Renal cortical epithelial cell (primary cell): ENCODE measurements at regions not wholly inside any gene's neighbourhood (a gene's known extent, or its start where the extent isn't known, plus 50 kb on each side); places are given as distances from the start of the nearest gene placed in this dataset.

Source experiments
- DNase-seq: peaks from one replicate; pipeline ENCODE4 v3.0.0-alpha.2; 2011; ENCODE audit warnings: low read depth

DNA sequence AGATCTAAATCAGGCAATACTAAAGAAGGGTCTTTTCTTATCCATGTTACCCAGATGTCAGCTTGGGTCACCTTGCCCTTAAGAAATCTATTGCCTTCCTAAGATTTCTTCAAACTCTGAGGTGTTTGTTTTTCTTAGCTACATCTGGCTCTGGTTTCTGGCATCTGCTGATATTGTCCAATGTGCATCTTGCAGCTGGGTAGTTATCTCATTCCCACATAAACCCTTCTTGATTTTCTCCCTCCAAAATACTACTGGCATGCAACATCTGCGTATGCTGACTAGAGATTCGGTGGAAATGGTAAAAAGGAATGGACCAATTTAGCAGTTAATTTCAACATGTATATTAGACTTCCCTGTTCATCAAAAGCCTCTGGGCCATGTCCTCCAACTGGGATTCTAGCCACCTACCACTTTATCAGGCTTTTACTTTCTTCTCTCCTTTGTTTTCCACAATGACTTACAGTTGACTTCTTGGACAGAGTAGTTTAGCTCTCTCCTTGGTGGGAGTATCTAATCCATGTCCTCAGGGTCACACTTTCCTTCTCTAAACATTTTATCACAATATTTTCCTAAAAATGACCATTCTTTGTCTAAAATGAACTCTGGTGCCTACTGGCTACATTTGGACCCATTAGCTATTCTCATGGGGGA lies 324.8 kb upstream of the FAR2 start:
- DNase-seq, result no peak

- DNase-seq, result no peak
These were observed 324.2 kb upstream of the FAR2 start for GRCh38 chr12:28824849-28825248.

DNA sequence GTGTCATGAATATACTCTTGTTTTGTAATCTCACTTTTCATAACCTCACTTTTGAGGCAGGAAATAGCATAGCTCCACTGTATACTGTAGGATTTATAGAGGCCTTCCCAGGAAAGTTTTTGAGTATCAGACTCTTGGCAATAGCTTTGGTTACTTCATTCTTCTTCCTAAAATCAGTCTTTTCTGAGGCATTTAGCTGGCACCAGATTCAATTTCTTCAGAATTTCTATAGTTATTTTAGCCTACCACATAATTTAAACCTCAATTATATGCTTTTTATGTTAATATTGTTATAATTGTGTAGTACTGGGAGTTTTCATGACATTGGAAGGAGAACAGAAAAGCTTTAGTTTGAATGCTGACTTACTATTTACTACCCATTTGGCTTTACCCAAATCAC lies 322.3 kb upstream of the FAR2 start:
- no peak for DNase-seq

GRCh38 chr12:28827861-28828260 lies 321.2 kb upstream of the FAR2 start:
- no peak for DNase-seq

DNA sequence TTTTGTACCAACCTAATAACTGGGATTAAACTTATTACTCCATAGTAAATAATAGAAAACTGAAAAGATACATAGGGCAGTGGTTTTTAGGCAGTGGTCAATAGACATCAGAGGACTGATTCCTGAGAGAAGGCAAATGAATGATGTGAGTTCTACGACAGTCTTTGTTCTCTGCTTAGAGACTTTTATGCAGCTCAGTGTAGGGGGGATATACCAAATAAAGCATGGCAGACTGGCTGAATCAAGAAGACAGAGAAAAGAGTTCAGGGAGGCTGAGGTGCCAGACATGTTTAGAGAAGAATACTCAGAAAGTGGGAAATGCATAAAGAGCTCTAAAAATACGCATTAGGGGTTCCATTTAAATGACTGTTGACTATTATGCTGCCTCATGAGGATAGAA lies 320.8 kb upstream of the FAR2 start:
- no peak for DNase-seq

- DNase-seq, result no peak
These were observed 318.6 kb upstream of the FAR2 start for GRCh38 chr12:28830491-28830890.

- DNase-seq, result no peak
These were observed 304.4 kb upstream of the FAR2 start for GRCh38 chr12:28844718-28845117.

GRCh38 chr12:28851781-28852180 lies 297.3 kb upstream of the FAR2 start:
- no peak for DNase-seq

GRCh38 chr12:28855761-28856310 lies 293.2 kb upstream of the FAR2 start:
- DNase-seq, result no peak

GRCh38 chr12:28857369-28857768 lies 291.7 kb upstream of the FAR2 start:
- DNase-seq, result no peak

- DNase-seq, result no peak
These were observed 289.5 kb upstream of the FAR2 start for GRCh38 chr12:28859551-28859950.

DNA sequence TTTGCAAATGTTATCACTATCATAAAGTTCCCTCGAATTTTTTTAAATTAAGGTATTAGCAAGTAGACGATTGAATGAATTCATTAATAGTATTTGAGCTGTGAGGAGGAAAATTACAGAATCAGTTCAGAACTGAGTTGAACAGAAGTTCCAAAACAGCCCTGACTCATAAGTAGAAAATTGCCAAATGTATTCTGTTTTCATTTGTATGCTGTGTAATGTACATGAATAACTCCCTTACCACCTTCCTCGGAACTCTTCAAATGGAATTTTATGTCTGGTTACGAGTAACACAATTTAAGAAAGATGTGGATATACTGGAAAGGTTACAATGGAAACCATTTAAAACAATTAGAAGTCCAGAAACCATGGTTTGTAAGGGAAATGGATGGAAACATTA lies 283.3 kb upstream of the FAR2 start:
- DNase-seq, result no peak

GRCh38 chr12:28866296-28866695 lies 282.8 kb upstream of the FAR2 start:
- DNase-seq, result no peak

DNA sequence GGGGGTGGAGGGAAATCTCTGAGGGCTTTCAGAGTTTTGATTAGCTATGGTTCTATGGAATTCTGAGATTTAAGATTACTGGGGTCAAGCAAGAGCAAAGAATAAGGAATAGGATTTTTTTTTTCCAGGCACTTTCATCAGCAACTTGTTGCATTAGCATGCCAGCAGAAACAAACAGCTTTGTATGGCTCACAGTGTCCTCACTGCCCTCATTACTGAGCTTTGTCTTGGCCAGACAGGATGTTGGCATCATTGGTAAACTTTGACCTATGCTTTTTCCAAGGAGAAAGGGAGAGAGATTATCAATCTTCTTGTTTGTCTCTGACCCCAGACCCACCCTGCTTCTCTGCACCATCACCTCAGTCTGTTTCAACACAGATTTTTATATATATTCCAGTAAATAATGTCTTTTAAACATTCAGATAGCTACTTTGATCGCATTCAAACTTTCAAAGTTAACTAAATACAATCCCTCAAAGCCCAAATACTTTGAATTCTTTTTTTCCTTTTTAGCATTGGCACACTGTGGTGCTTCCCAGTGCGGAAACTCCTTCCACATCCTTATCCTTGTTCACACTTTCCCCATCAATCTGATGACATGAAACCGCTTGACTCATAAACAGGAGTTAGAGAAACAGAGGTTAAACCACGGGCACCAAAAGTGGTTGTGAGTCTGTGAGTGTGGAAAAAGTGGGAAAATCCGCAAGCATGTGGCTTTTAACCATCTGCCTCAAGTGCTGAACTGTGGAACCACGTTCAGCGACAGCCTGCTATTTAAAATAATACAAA lies 282.2 kb upstream of the FAR2 start:
- peak; percentile 6 for DNase-seq

DNA sequence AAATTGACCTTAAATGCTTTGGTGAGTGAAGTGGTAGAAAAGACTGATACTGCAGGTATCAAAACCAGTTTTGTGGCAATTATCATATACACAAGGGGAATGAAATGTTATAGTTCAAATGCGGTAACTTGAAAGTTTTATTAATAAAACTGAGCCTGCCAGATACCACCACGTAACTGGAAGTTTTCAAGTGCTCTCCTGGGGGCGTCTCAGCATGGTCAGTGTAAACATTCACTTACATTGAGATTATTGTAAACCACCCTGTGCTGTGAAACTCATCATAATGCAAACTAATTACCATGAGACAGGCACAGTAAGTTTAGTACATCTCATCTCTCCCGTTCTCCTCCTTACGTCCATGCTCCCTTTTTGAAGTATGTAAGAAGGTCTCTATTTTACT lies 280.7 kb upstream of the FAR2 start:
- no peak for DNase-seq

GRCh38 chr12:28869197-28869596 lies 279.9 kb upstream of the FAR2 start:
- DNase-seq, result peak; percentile 34

DNA sequence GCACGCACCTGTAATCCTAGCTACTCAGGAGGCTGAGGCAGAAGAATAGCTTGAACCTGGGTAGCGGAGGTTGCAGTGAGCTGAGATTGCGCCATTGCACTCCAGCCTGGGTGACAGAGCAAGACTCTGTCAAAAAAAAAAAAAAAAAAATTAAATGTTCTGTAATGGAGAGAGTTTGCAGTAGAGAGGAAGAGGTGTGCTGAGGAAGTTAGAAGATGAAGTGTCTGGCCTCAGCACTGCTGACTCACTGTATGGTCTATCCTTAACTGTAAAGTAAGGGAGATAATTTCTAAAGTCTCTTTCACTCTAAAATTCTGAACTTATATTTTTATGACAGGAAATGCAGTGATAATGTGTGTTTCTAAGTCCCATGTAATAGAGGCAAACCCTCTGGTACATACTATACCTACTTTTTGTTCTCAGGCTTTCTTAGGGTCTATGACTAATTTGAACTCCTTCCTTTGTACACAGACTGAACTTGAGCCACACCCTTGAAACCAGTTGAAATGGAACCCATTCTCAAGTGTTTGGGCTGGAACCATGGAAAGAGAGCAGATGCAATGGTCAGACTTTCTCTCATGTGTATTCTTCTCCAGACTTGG lies 278.1 kb upstream of the FAR2 start:
- no peak for DNase-seq

DNA sequence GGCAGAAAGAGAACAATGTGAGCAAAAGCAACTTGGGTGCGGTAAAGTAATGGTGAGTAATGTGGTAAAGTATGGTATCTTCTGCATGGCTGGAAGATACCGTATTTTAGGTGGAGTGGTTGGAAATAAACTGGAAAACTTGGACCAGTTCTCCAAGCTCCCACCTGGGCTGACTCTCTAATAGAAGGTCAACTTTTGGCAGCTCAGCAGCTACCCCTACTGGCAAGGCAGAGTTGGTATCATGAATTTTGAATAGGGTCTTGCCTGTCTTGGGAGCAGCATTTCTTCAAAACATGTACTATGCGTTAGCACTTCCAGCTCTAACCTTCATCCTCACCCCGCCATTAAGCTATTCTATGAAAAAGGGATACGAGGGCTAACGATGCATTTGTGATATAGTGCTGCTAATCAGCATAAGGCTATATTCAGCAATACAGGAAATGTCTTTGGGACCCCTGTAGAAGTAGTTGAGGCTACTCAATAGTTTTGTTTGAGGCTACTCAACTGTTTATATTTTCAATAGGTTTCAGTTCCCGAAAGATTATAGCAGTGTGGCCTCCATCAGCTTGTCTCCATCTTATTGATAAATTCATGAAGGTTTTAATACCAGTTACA lies 276.3 kb upstream of the FAR2 start:
- DNase-seq, result peak; percentile 40

GRCh38 chr12:28874758-28875157 lies 274.3 kb upstream of the FAR2 start:
- DNase-seq, result no peak

DNA sequence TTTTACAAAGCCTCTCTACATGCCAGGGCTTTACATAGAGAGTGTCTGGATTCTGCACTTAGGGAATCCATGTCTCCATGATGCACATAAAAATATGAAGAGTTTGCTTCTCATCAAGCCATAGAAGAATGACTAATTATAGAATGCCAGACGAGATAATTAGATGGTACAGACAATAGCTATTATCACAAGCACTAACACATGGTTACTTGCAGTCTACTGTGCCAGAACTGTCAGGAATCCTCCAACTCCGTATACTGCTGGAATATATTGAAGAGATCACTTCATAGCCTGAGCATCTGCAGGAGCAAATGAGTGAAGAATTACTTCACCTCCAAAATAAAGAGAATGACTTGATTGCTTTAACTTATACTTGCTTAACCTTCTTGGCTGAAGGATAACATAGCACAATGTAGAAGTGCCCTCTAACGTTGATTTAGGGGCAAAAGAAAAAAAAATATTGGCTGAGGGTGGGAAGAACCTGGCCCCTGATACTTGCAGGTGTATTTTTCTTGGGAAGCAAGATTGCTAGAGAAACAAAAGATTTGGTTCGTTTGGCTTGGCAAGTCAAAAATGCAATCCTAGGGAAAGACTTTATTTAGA lies 272.8 kb upstream of the FAR2 start:
- DNase-seq, result no peak

DNA sequence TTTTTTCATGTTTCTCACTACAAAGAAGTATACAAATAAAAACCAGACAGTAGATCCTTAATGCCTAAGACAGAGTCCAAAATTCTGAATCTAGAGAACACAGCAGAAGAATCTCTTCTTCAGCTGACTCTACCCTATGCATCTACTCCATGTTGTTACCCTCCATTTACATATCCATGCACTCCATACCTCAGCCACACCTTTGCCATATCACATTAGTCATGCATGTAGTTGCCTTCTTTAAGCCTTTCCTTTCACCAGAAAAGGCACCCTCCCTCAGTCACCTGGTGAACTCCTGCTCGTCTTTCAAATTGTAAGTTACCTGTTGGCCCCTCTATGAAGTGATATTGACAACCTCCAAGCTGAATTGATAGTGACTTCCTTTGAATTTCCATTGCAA lies 271.2 kb upstream of the FAR2 start:
- DNase-seq, result no peak

DNA sequence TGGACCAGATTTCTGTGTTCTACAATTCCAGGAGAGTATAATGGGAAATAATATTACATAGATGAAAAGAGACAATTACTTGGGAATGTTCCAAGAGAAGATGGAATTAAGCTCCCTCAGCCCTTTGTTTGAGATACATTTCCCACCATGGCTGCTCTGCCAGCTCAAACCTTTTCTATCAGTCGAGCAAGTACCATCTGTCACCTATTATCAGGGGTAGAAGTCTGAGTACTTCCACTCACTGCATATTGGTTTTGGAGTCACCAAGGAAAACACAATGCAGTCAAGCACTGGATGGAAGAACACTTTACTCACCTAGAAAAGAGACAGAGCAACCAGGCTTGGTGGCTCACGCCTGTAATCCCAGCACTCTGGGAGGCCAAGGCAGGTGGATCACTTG lies 270.4 kb upstream of the FAR2 start:
- no peak for DNase-seq
